ENCODE measurements at regions not wholly inside any gene's neighbourhood (a gene's known extent, or its start where the extent isn't known, plus 50 kb on each side); places are given as distances from the start of the nearest gene placed in this dataset.
"Not testable (repeated sequence)": the region's sequence is repeated elsewhere in the genome, so short reads cannot be mapped to it uniquely, and the experiment has no call there.

DNA sequence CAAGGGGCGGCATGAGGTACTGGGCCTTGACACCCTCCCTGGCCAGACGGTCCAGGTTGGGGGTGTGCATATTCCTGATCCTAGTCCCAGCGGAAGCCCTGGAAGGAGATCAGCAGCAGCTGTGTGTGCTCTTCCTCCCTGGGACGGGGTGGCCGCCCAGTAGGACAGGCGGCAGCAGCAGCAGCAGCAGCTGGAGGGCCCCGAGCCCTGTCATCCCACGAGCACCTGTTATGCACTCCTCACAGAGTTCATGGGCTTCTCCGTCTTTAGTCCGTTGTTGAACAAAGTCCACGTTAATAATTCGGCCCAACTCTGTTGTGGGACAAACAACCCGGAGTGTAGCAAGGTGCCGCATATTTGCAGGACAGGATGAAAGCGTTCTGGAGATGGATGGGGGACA, 205.6 kb downstream of the OTOP1 start:
- TF ChIP-seq YY1 (IDR thresholded peaks at IDR 0.05; ENCODE audit: insufficient read depth, insufficient read length); ZNF274 (IDR thresholded peaks at IDR 0.05; ENCODE audit: low read depth, low read length); SUZ12 (IDR thresholded peaks at IDR 0.05; ENCODE audit: extremely low read depth, insufficient read depth, insufficient read length): not testable (repeated sequence)

All from NT2/D1 (cell line).